Right atrium auricular region (tissue), 2 donors: ENCODE measurements at regions not wholly inside any gene's neighbourhood (a gene's known extent, or its start where the extent isn't known, plus 50 kb on each side); places are given as distances from the start of the nearest gene placed in this dataset.
"Not testable (repeated sequence)": the region's sequence is repeated elsewhere in the genome, so short reads cannot be mapped to it uniquely, and the experiment has no call there.

Experiments used
- DNase-seq: peaks from one replicate; pipeline ENCODE4 v3.0.0-alpha.2; 2019; ENCODE audit warnings: low spot score
- H3K27ac ChIP-seq, 2 donors: fragments of 200-600 bp; sonication (generic); 1 replicate in 1 of 2; 2 replicates in 1 of 2; pipeline ENCODE4 v1.5.1; 2016 to 2019
- H3K27me3 ChIP-seq, 2 donors: fragments of 200-600 bp; sonication (generic); one replicate each; pipeline versions ENCODE4 v1.5.1 to v1.6.0; 2017 to 2019
- H3K36me3 ChIP-seq: fragments of 200-600 bp; sonication (generic); one replicate; pipeline ENCODE4 v1.5.1; 2016
- H3K4me1 ChIP-seq, 2 donors: fragments of 200-600 bp; sonication (generic); one replicate each; pipeline versions ENCODE4 v1.5.1 to v1.6.0; 2017 to 2019
- H3K4me3 ChIP-seq, 2 donors: fragments of 200-600 bp; sonication (generic); 1 replicate in 1 of 2; 2 replicates in 1 of 2; pipeline ENCODE4 v1.5.1; 2017 to 2019; ENCODE audit warnings: mild to moderate bottlenecking in 1 of 2, moderate library complexity in 1 of 2
- H3K9me3 ChIP-seq, 2 donors: fragments of 200-600 bp; sonication (generic); one replicate each; pipeline ENCODE4 v1.5.1; 2019
- CTCF ChIP-seq, 2 donors: fragments of 200-600 bp; sonication (generic); IDR thresholded peaks; one replicate each; pipeline ENCODE4 v1.5.1; 2019; ENCODE audit warnings: antibody characterized with exemption in 2 of 2

GRCh38 chr21:32823296-32823695 lies 51.7 kb upstream of the PAXBP1 start:
- H3K27ac ChIP-seq, H3K4me3 ChIP-seq, H3K36me3 ChIP-seq, DNase-seq, H3K27me3 ChIP-seq, H3K4me1 ChIP-seq, H3K9me3 ChIP-seq: not testable (repeated sequence)

- Histone ChIP-seq H3K9me3 (peaks cover 0 to 4% of the 10 kb centered on the region in 2 donors), H3K36me3 (no peaks in the 10 kb centered on the region), H3K4me1 (no peaks in the 10 kb centered on the region), H3K27me3 (no peaks in the 10 kb centered on the region), H3K27ac (no peak overlapping the region), H3K4me3 (no peak overlapping the region)
- no peak for DNase-seq
- no peak for TF ChIP-seq CTCF (IDR thresholded peaks at IDR 0.05)
These were observed 53.4 kb upstream of the PAXBP1 start for GRCh38 chr21:32824950-32825349.

- Histone ChIP-seq H3K36me3 (no peaks in the 10 kb centered on the region), H3K4me3 (no peak overlapping the region), H3K27ac (no peak overlapping the region), H3K27me3 (no peaks in the 10 kb centered on the region), H3K9me3 (peaks cover 0 to 4% of the 10 kb centered on the region in 2 donors), H3K4me1 (no peaks in the 10 kb centered on the region)
- peak in 1 of 2 donors; percentile 62 for TF ChIP-seq CTCF (IDR thresholded peaks at IDR 0.05)
- no peak for DNase-seq
These were observed 55.0 kb upstream of the PAXBP1 start for GRCh38 chr21:32826329-32827167.

GRCh38 chr21:32828908-32829307 lies 57.4 kb upstream of the PAXBP1 start:
- Histone ChIP-seq H3K9me3 (peaks cover 0 to 4% of the 10 kb centered on the region in 2 donors), H3K36me3 (no peaks in the 10 kb centered on the region), H3K27ac (no peak overlapping the region), H3K4me3 (no peak overlapping the region), H3K4me1 (no peaks in the 10 kb centered on the region), H3K27me3 (no peaks in the 10 kb centered on the region)
- no peak for DNase-seq
- no peak for TF ChIP-seq CTCF (IDR thresholded peaks at IDR 0.05)

- DNase-seq = no peak
These were observed 57.9 kb upstream of the PAXBP1 start for GRCh38 chr21:32829504-32829903.

GRCh38 chr21:32831779-32832178 lies 60.2 kb upstream of the PAXBP1 start:
- not testable (repeated sequence) for H3K9me3 ChIP-seq, H3K4me1 ChIP-seq, H3K27me3 ChIP-seq, H3K36me3 ChIP-seq, H3K4me3 ChIP-seq, DNase-seq, H3K27ac ChIP-seq

More at GRCh38 chr21:32829504-32829903, 57.9 kb upstream of the PAXBP1 start:
- no peak for TF ChIP-seq CTCF (IDR thresholded peaks at IDR 0.05)
- Histone ChIP-seq H3K9me3 (peaks cover 0 to 4% of the 10 kb centered on the region in 2 donors), H3K27ac (no peak overlapping the region), H3K27me3 (no peaks in the 10 kb centered on the region), H3K4me1 (no peaks in the 10 kb centered on the region), H3K4me3 (no peak overlapping the region), H3K36me3 (no peaks in the 10 kb centered on the region)
